ENCODE measurements at regions not wholly inside any gene's neighbourhood (a gene's known extent, or its start where the extent isn't known, plus 50 kb on each side); places are given as distances from the start of the nearest gene placed in this dataset.

- TF ChIP-seq ZNF7 (CRISPR knock-in tag; IDR thresholded peaks at IDR 0.05) (no peak), TFAP4 (IDR thresholded peaks at IDR 0.05; ENCODE audit: borderline replicate concordance, low read depth) (no peak), ZNF556 (CRISPR knock-in tag; IDR thresholded peaks at IDR 0.05; ENCODE audit: borderline replicate concordance) (no peak), NR2F6 (IDR thresholded peaks at IDR 0.05) (no peak), NR2F6 (CRISPR knock-in tag; IDR thresholded peaks at IDR 0.05) (no peak), ZBTB4 (CRISPR knock-in tag; IDR thresholded peaks at IDR 0.05; ENCODE audit: borderline replicate concordance) (no peak), ATF6 (CRISPR knock-in tag; conservative IDR thresholded peaks at IDR 0.05) (no peak), IKZF1 (IDR thresholded peaks at IDR 0.05) (no peak), POLR2AphosphoS5 (IDR thresholded peaks at IDR 0.05; ENCODE audit: low read depth, low read length) (no peak), CENPT (CRISPR knock-in tag; IDR thresholded peaks at IDR 0.05; ENCODE audit: low read depth) (no peak), ZNF577 (CRISPR knock-in tag; IDR thresholded peaks at IDR 0.05; ENCODE audit: borderline replicate concordance, low read depth) (no peak), SMYD3 (CRISPR knock-in tag; IDR thresholded peaks at IDR 0.05) (no peak), JUN (CRISPR knock-in tag; IDR thresholded peaks at IDR 0.05) (no peak), POLR2AphosphoS2 (IDR thresholded peaks at IDR 0.05; ENCODE audit: low read depth, low read length) (no peak)
These were observed 82.6 kb upstream of the HS3ST1 start for GRCh38 chr4:11511321-11511720.

Data from HepG2 (cell line).